Left kidney (tissue), 1 donor: ENCODE measurements at regions not wholly inside any gene's neighbourhood (a gene's known extent, or its start where the extent isn't known, plus 50 kb on each side); places are given as distances from the start of the nearest gene placed in this dataset.

Source experiments
- DNase-seq: peaks from one replicate; pipeline ENCODE4 v3.0.0-alpha.2; 2013

- no peak for DNase-seq
Measured at GRCh38 chr1:22376546-22376945, 75.1 kb upstream of the ZBTB40 start.

- DNase-seq, result no peak
Measured at GRCh38 chr1:22376976-22377375, 74.7 kb upstream of the ZBTB40 start.

- no peak for DNase-seq
Measured at GRCh38 chr1:22379566-22379965, 72.1 kb upstream of the ZBTB40 start.

- no peak for DNase-seq
Measured at GRCh38 chr1:22380024-22380785, 71.4 kb upstream of the ZBTB40 start.

GRCh38 chr1:22383526-22384294 is 67.9 kb upstream of the ZBTB40 start:
- no peak for DNase-seq

- DNase-seq, result no peak
Measured at GRCh38 chr1:22385537-22385936, 66.1 kb upstream of the ZBTB40 start.

- DNase-seq, result no peak
Measured at GRCh38 chr1:22386774-22387173, 64.9 kb upstream of the ZBTB40 start.

GRCh38 chr1:22387919-22388580 is 63.6 kb upstream of the ZBTB40 start:
- DNase-seq, result no peak

GRCh38 chr1:22388671-22389450 is 62.8 kb upstream of the ZBTB40 start:
- no peak for DNase-seq

GRCh38 chr1:22393587-22393986 is 58.1 kb upstream of the ZBTB40 start:
- DNase-seq, result no peak

- DNase-seq, result no peak
Measured at GRCh38 chr1:22398656-22399420, 52.8 kb upstream of the ZBTB40 start.

- no peak for DNase-seq
Measured at GRCh38 chr1:22399421-22400091, 52.1 kb upstream of the ZBTB40 start.
